ENCODE measurements at regions not wholly inside any gene's neighbourhood (a gene's known extent, or its start where the extent isn't known, plus 50 kb on each side); places are given as distances from the start of the nearest gene placed in this dataset.

DNA sequence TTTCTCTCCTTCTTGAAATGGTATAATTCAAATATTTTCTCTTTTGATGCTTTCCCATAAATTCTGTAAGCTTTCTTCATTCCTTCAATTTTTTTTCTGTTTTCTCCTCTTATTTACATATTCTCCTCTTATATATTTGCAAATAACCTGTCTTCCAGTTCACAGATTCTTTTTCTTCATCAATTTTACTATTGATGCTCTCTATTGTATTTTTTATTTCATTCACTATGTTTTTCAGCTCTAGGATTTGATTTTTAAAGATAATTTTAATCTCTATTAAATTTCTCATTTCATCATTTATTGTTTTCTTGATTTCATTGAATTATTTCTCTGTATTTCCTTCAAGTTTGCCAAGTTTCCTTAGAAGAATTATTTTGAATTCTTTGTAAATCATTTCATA lies 54.0 kb upstream of the PRPS1L1 start:
- no peak overlapping the region for H3K4me3 ChIP-seq (ENCODE audit: low read length)
- H3K4me1 ChIP-seq (ENCODE audit: insufficient read depth, low read length): peaks cover 6% of the 10 kb centered on the region
- peaks cover 27% of the 10 kb centered on the region for H3K9me3 ChIP-seq (ENCODE audit: low read depth, low read length)
- peaks cover 30% of the 10 kb centered on the region for H3K27me3 ChIP-seq (ENCODE audit: insufficient read depth, low read length)

DNA sequence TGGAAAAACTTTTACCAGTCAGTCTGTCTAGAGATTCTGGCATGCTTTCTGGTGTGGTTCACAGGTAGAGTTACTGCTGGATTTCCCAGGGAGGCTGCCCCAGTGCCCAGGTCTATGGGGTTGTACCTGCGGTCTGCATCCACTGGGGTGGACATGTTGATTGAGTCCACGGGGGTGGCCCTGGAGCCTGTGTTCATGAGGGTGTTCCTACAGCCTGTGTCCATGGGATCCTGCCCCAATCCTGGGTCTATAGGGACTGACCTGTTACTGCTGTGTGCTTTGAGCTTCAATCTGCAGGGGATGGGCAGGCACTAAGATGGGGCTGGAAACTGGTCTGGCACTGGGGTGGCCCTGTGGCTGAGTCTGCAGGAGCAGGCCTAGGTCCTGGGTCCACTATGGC lies 54.5 kb upstream of the PRPS1L1 start:
- Histone ChIP-seq H3K4me3 (ENCODE audit: low read length) (no peak overlapping the region), H3K9me3 (ENCODE audit: low read depth, low read length) (peaks cover 27% of the 10 kb centered on the region), H3K27me3 (ENCODE audit: insufficient read depth, low read length) (peaks cover 33% of the 10 kb centered on the region), H3K4me1 (ENCODE audit: insufficient read depth, low read length) (peaks cover 6% of the 10 kb centered on the region)

DNA sequence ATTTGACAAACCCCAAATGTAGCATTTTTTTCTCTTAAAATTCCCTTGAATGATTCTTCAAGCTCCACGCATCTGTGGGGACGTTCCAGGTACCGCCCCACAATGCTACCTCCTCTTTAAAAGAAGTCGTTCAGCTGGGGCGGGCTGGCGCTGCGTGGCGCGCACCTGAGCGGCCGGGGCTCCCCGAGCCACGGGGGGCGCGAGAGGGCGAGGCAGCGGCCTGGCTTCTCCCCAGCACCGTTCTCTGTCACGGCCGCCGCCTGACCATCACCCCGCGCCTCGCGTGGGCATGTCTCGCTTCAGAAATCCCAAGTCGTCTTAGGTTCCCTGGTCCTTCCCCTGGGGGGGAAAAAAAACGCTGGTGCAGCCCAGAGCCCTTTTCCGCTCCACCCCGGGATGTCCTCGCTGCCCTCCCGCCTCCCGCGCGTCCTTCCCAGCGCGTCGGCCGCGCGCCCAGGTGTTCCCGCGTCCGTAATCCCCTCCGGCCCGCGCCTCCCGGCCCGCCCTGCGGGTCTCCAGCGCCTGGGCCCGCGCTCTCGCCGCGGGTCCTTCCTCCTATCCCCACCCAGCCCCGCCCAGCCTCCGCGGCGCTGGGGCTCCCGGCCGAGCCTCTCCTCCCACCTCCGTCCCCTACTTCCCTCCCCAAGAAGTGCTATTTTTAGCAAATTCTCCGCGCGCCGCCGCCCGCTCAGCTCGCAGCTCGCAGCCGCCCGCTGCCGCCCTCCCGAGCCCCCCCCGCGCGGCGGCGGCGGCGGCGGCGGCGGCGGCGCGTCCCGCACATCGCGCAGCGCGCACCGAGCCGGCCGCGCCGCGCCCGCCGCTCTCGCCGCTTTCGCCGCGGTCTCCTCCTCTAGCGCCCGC lies 58.7 kb upstream of the PRPS1L1 start:
- peak overlapping the region; percentile 35 for H3K4me3 ChIP-seq (ENCODE audit: low read length)
- H3K4me1 ChIP-seq (ENCODE audit: insufficient read depth, low read length): peaks cover 6% of the 10 kb centered on the region
- peaks cover 10% of the 10 kb centered on the region for H3K9me3 ChIP-seq (ENCODE audit: low read depth, low read length)
- H3K27me3 ChIP-seq (ENCODE audit: insufficient read depth, low read length): peaks cover 60% of the 10 kb centered on the region

GRCh38 chr7:18087026-18087686 lies 59.5 kb upstream of the PRPS1L1 start:
- Histone ChIP-seq H3K4me3 (ENCODE audit: low read length) (peak overlapping the region; percentile 12), H3K27me3 (ENCODE audit: insufficient read depth, low read length) (peaks cover 60% of the 10 kb centered on the region), H3K4me1 (ENCODE audit: insufficient read depth, low read length) (peaks cover 6% of the 10 kb centered on the region), H3K9me3 (ENCODE audit: low read depth, low read length) (peaks cover 3% of the 10 kb centered on the region)

DNA sequence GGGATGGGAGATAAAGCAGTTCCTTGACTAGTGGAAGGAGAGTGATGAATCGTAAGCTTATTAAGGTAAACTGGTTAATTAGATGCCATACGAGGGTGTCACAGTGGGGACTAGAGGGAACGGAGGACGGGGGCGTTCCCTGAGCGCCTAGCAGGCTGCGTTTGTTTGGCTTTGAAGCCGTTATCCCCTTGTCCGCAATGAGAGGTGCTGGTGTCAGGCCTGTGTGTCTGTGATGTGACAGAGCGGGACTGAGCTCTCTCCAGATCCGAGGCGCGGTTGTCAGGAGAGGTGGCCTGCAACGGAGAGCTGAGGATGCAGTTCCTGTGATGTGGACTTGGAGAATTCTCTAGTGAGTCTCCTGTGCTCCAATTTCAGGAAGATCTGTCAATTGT lies 60.0 kb upstream of the PRPS1L1 start:
- Histone ChIP-seq H3K27me3 (ENCODE audit: insufficient read depth, low read length) (peaks cover 60% of the 10 kb centered on the region), H3K4me3 (ENCODE audit: low read length) (no peak overlapping the region), H3K4me1 (ENCODE audit: insufficient read depth, low read length) (peaks cover 6% of the 10 kb centered on the region), H3K9me3 (ENCODE audit: low read depth, low read length) (no peaks in the 10 kb centered on the region)

DNA sequence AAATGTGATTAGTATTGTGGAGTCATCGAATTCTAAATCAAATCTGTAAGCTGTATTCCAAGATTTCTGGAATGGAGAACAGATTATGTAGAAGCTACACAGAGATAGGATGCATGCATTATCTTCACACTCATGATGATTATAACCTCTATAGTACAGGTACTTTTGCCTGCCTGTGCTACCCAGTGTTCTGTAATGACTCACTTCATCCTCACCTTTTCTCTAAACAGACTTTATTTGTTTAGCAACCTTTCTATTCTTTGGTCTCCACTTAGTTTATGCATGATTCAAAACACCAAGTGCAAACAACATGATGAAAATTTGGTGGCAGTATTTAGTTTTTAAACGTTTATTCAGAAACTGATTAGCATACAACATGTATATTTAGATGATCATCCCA lies 68.4 kb upstream of the PRPS1L1 start:
- no peak overlapping the region for H3K4me3 ChIP-seq (ENCODE audit: low read length)
- no peaks in the 10 kb centered on the region for H3K4me1 ChIP-seq (ENCODE audit: insufficient read depth, low read length)
- no peaks in the 10 kb centered on the region for H3K9me3 ChIP-seq (ENCODE audit: low read depth, low read length)
- H3K27me3 ChIP-seq (ENCODE audit: insufficient read depth, low read length): no peaks in the 10 kb centered on the region

DNA sequence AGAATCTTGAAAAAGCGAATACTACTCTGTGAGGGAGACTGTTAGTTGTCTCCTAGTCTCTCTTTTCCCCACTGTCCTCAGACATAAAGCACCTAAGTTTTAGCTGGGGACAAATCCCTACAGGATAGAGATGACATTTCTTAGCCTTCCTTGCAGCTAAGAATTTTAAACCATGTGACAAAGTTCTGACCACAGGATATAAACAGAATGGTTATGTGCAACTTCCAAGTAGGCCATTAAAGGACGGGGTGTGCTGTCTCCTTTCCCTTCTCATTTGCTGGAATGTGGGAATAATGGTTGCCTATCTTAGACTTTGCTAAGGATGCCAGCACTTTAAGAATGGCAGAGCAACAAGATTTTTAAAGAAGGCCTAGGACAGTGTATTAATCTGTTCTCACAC lies 74.9 kb upstream of the PRPS1L1 start:
- Histone ChIP-seq H3K4me3 (ENCODE audit: low read length) (no peak overlapping the region), H3K9me3 (ENCODE audit: low read depth, low read length) (no peaks in the 10 kb centered on the region), H3K27me3 (ENCODE audit: insufficient read depth, low read length) (no peaks in the 10 kb centered on the region), H3K4me1 (ENCODE audit: insufficient read depth, low read length) (no peaks in the 10 kb centered on the region)

- H3K4me3 ChIP-seq (ENCODE audit: low read length): no peak overlapping the region
- H3K27me3 ChIP-seq (ENCODE audit: insufficient read depth, low read length): no peaks in the 10 kb centered on the region
- H3K4me1 ChIP-seq (ENCODE audit: insufficient read depth, low read length): no peaks in the 10 kb centered on the region
- no peaks in the 10 kb centered on the region for H3K9me3 ChIP-seq (ENCODE audit: low read depth, low read length)
These were observed 76.0 kb upstream of the PRPS1L1 start for GRCh38 chr7:18103436-18104218.

DNA sequence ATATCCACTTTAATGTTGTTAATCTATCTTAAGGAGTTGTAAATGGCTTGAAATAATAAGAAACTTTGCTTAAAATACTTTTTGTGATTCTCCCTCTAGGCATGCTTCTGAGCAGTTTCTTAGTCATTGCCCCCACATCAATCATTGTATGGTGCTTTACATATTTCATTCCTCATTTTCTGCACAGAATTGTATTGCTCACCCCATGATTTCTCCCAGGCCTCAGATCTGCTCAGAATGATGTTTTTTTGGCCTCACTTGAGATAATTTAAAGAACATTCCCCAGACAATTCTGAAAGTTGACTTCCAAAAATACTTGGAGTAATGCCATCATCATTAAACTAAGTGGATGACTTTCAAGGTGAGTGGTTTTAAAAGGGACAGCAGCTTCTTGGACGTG lies 82.1 kb upstream of the PRPS1L1 start:
- H3K4me1 ChIP-seq (ENCODE audit: insufficient read depth, low read length): no peaks in the 10 kb centered on the region
- no peaks in the 10 kb centered on the region for H3K27me3 ChIP-seq (ENCODE audit: insufficient read depth, low read length)

GRCh38 chr7:18116661-18117060 lies 89.0 kb upstream of the PRPS1L1 start:
- no peaks in the 10 kb centered on the region for H3K9me3 ChIP-seq (ENCODE audit: low read depth, low read length)
- no peak overlapping the region for H3K4me3 ChIP-seq (ENCODE audit: low read length)
- no peaks in the 10 kb centered on the region for H3K4me1 ChIP-seq (ENCODE audit: insufficient read depth, low read length)
- H3K27me3 ChIP-seq (ENCODE audit: insufficient read depth, low read length): no peaks in the 10 kb centered on the region

More for the DNA sequence above, 82.1 kb upstream of the PRPS1L1 start:
- H3K4me3 ChIP-seq (ENCODE audit: low read length): no peak overlapping the region
- no peaks in the 10 kb centered on the region for H3K9me3 ChIP-seq (ENCODE audit: low read depth, low read length)

DNA sequence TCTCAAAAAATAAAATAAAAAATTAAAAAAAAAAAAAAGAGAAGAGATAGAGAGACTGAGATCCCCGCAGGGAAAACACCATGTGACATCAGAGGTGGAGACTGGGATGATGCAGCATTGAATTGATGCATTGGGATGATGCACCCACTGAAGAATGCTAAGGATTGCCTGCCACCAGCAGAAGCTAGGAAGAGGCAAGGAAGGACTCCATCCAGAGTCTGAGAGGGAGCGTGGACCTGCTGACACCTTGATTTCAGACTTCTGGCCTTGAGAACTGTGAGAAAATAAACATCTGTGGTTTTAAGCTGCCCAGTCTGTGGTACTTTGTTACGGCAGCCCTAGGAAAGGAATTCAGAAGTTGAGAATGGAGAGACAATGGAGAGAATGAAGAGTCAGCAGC lies 89.8 kb upstream of the PRPS1L1 start:
- Histone ChIP-seq H3K4me3 (ENCODE audit: low read length) (no peak overlapping the region), H3K4me1 (ENCODE audit: insufficient read depth, low read length) (no peaks in the 10 kb centered on the region), H3K27me3 (ENCODE audit: insufficient read depth, low read length) (no peaks in the 10 kb centered on the region), H3K9me3 (ENCODE audit: low read depth, low read length) (no peaks in the 10 kb centered on the region)

GRCh38 chr7:18119985-18120384 lies 92.3 kb upstream of the PRPS1L1 start:
- Histone ChIP-seq H3K9me3 (ENCODE audit: low read depth, low read length) (no peaks in the 10 kb centered on the region), H3K4me3 (ENCODE audit: low read length) (no peak overlapping the region), H3K4me1 (ENCODE audit: insufficient read depth, low read length) (no peaks in the 10 kb centered on the region), H3K27me3 (ENCODE audit: insufficient read depth, low read length) (no peaks in the 10 kb centered on the region)

DNA sequence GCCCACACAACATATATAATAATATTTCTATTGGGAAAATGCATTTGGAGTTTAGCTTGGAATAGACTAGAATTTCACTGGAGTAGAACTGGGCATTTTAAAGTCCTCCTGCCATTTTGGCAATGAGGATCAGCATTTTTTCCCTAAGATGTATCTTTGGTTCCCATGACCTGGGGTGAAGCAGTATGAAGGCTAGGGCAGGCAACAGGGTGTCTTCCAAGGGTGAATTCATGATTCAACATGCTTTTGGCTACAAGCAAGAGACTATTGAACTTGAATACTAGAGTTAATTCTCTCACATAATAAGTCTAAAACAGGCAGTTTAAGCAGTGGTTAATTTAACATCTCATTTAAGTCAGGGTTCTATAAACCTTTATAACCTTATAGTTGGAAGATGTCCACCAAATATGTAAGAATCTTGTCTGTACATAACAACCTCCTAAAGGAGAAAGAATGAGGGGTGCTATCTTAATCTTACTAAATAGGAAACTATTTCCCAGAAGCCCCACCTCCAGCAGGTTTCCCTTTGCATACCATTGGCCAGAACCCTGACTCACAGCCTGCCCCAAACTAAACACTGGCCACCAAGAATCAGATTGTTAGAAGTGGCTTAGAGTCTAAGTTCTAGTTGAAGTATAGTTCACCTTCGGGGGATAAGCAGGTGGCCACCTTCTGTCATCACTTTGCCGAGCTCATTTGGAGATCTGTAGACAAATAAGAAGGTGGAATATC lies 96.0 kb upstream of the PRPS1L1 start:
- no peaks in the 10 kb centered on the region for H3K9me3 ChIP-seq (ENCODE audit: low read depth, low read length)
- no peak overlapping the region for H3K4me3 ChIP-seq (ENCODE audit: low read length)
- H3K27me3 ChIP-seq (ENCODE audit: insufficient read depth, low read length): no peaks in the 10 kb centered on the region
- H3K4me1 ChIP-seq (ENCODE audit: insufficient read depth, low read length): no peaks in the 10 kb centered on the region

DNA sequence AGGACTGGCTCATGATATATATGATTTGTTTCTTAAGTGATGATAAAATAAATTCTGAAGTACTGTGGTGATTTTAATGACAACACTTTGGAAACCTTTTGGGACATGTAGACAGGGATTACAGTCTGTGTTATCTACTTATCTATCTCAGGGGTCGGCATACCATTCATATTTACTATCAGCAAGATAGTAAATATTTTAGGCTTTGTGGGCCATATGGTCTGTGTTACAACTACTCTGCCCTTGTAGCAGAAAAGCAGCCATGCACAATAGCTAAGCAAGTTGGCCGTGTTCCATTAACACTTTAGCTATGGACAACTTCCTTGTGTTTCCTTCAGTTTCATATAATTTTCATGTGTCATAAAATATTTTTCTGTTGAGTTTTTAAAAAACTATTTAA lies 97.8 kb upstream of the PRPS1L1 start:
- H3K9me3 ChIP-seq (ENCODE audit: low read depth, low read length): no peaks in the 10 kb centered on the region
- no peaks in the 10 kb centered on the region for H3K4me1 ChIP-seq (ENCODE audit: insufficient read depth, low read length)
- H3K27me3 ChIP-seq (ENCODE audit: insufficient read depth, low read length): no peaks in the 10 kb centered on the region
- H3K4me3 ChIP-seq (ENCODE audit: low read length): no peak overlapping the region

GRCh38 chr7:18126281-18126680 lies 98.6 kb upstream of the PRPS1L1 start:
- Histone ChIP-seq H3K27me3 (ENCODE audit: insufficient read depth, low read length) (no peaks in the 10 kb centered on the region), H3K4me3 (ENCODE audit: low read length) (no peak overlapping the region), H3K9me3 (ENCODE audit: low read depth, low read length) (no peaks in the 10 kb centered on the region), H3K4me1 (ENCODE audit: insufficient read depth, low read length) (no peaks in the 10 kb centered on the region)
